Breast epithelium (tissue), 4 donors: ENCODE measurements at regions not wholly inside any gene's neighbourhood (a gene's known extent, or its start where the extent isn't known, plus 50 kb on each side); places are given as distances from the start of the nearest gene placed in this dataset.

Experiments
- DNase-seq, 2 donors: peaks; one replicate each; pipeline ENCODE4 v3.0.0-alpha.2; 2019; ENCODE audit warnings: low spot score in 2 of 2
- H3K27ac ChIP-seq, 2 donors: fragments of 200-600 bp; sonication (generic) in 1 of 2; one replicate each; pipeline ENCODE4 v1.5.1; 2016 to 2019; ENCODE audit warnings: mild to moderate bottlenecking in 1 of 2
- H3K27me3 ChIP-seq, 2 donors: fragments of 200-600 bp; sonication (generic) in 1 of 2; one replicate each; pipeline versions ENCODE4 v1.5.1 to v1.6.0; 2017 to 2019; ENCODE audit warnings: control low read depth in 1 of 2, mild to moderate bottlenecking in 1 of 2
- H3K36me3 ChIP-seq: fragments of 200-600 bp; one replicate; pipeline ENCODE4 v1.5.1; 2019
- H3K4me1 ChIP-seq, 2 donors: fragments of 200-600 bp; sonication (generic); one replicate each; pipeline ENCODE4 v1.5.1; 2016 to 2019; ENCODE audit warnings: control low read depth in 1 of 2
- H3K4me3 ChIP-seq, 3 donors: fragments of 200-600 bp; sonication (generic); 1 replicate in 2 of 3; 2 replicates in 1 of 3; pipeline ENCODE4 v1.5.1; 2016 to 2019; ENCODE audit warnings: mild to moderate bottlenecking in 3 of 3, moderate library complexity in 2 of 3
- H3K9me3 ChIP-seq, 2 donors: fragments of 200-600 bp; sonication (generic) in 1 of 2; one replicate each; pipeline ENCODE4 v1.5.1; 2016 to 2019; ENCODE audit warnings: control low read depth in 1 of 2
- POLR2A ChIP-seq: fragments of 450-650 bp; IDR thresholded peaks from one replicate; pipeline ENCODE4 v1.6.1; 2016; ENCODE audit warnings: antibody characterized with exemption, mild to moderate bottlenecking, moderate library complexity
- POLR2AphosphoS5 ChIP-seq, 3 donors: sonication (generic); formaldehyde crosslinking; IDR thresholded peaks; one replicate each; pipeline ENCODE4 v1.6.1; 2017; ENCODE audit warnings: antibody characterized with exemption in 3 of 3
- intact Hi-C: fragments of 100-400 bp; cut with DNase I; formaldehyde crosslinking; loops from one replicate; pipeline ENCODE4 v1.15.1; 2023; ENCODE audit warnings: low total_unique reads
- TF ChIP-seq, protein P1 (sequence below), 3 donors: fragments of 450-650 bp; IDR thresholded peaks; one replicate each; pipeline ENCODE4 v1.5.1; 2016 to 2017; ENCODE audit warnings: antibody characterized with exemption in 3 of 3, mild to moderate bottlenecking in 3 of 3, moderate library complexity in 3 of 3

DNA sequence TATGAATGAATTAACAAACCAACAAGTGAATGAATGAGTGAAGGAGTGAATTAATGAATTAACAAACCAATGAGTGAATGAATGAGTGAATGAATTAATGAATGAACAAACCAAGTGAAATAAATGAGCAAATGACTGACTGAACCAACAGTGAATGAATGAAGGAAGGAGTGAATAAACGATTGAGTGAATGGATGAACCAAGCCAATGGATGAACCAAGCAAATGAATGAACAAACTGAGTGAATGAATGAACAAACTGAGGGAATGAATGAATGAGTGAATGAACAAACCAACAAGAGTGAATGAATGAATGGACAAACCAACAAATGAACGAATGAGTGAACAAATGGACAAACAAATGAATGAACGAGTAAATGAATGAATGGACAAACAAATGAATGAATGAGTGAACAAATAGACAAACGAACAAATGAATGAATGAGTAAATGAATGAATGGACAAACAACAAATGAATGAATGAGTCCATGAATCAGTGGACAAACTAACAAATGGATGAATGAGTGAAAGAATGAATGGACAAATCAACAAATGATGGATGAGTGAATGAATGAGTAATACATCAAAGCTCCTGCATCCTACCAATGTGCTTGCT is 69.5 kb downstream of the NPTX2 start:
- Histone ChIP-seq H3K4me3 (no peak overlapping the region), H3K27ac (no peak overlapping the region), H3K27me3 (peaks cover 0 to 6% of the 10 kb centered on the region in 2 donors), H3K9me3 (peaks cover 12 to 23% of the 10 kb centered on the region in 2 donors), H3K36me3 (no peaks in the 10 kb centered on the region), H3K4me1 (no peaks in the 10 kb centered on the region)
- DNase-seq: no peak
- intact Hi-C loops: no loop called here
- no peak for TF ChIP-seq POLR2A
- TF ChIP-seq, protein P1, sequence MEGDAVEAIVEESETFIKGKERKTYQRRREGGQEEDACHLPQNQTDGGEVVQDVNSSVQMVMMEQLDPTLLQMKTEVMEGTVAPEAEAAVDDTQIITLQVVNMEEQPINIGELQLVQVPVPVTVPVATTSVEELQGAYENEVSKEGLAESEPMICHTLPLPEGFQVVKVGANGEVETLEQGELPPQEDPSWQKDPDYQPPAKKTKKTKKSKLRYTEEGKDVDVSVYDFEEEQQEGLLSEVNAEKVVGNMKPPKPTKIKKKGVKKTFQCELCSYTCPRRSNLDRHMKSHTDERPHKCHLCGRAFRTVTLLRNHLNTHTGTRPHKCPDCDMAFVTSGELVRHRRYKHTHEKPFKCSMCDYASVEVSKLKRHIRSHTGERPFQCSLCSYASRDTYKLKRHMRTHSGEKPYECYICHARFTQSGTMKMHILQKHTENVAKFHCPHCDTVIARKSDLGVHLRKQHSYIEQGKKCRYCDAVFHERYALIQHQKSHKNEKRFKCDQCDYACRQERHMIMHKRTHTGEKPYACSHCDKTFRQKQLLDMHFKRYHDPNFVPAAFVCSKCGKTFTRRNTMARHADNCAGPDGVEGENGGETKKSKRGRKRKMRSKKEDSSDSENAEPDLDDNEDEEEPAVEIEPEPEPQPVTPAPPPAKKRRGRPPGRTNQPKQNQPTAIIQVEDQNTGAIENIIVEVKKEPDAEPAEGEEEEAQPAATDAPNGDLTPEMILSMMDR (IDR thresholded peaks at IDR 0.05): no peak
- no peak for TF ChIP-seq POLR2AphosphoS5 (IDR thresholded peaks at IDR 0.05)

DNA sequence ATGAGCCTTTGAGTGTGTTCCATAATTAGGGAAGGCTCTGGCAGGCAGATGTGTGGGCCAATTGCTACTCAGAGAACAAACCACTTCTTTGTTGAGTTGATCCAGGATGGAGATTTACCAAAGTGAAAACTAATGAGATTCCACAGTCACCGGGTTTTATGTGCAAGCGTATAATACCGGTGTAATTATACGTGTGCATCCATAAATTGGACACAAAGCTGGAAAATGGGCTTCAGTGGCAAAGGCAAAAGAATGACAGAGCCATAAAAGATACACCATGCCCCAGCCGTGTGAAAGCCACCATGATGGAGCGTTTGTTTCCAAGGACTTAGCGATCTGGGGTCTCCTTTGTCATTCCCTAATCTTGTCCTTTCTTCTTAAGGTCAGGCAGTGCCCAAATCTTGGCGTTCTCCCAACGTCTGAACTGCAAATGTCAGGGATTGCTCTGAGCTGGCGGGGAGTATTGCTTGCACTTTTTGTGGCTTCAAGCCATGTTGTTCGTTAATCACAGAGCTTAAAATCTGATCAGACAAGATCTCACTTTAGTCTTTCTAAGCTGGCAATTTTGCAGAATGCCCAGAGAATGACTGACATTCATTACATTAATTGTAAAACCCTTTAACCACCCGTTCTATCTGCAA is 70.1 kb downstream of the NPTX2 start:
- Histone ChIP-seq H3K4me3 (no peak overlapping the region), H3K36me3 (no peaks in the 10 kb centered on the region), H3K27ac (no peak overlapping the region), H3K27me3 (peaks cover 0 to under 1% of the 10 kb centered on the region in 2 donors), H3K9me3 (peaks cover 12 to 23% of the 10 kb centered on the region in 2 donors), H3K4me1 (no peaks in the 10 kb centered on the region)
- TF ChIP-seq POLR2A (no peak), POLR2AphosphoS5 (IDR thresholded peaks at IDR 0.05) (no peak)
- TF ChIP-seq, protein P1 (IDR thresholded peaks at IDR 0.05): no peak
- intact Hi-C loops: no loop called here
- no peak for DNase-seq

DNA sequence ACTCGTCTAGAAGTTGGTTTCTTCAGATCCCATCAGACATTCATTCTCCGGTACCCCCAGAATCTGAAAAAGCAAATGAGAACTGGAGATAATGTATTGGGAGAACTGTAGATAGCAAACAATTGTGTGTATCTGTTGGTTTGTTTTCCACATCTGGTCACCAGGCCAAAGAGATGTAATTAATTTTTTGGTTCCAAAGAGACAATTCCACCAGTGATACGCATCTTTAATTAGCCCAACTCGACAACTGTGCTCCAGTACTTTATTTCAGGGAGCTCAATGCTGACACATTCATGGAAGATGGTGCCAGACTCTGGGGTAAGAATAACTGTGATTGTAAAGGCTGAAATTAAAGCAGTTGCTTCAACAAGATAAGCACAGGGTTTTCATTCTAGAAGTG is 74.5 kb downstream of the NPTX2 start:
- Histone ChIP-seq H3K9me3 (peaks cover 7 to 36% of the 10 kb centered on the region in 2 donors), H3K36me3 (no peaks in the 10 kb centered on the region), H3K4me3 (no peak overlapping the region), H3K4me1 (no peaks in the 10 kb centered on the region), H3K27me3 (no peaks in the 10 kb centered on the region), H3K27ac (no peak overlapping the region)
- intact Hi-C loops: no loop called here
- no peak for TF ChIP-seq POLR2A
- TF ChIP-seq POLR2AphosphoS5 (IDR thresholded peaks at IDR 0.05): no peak
- TF ChIP-seq, protein P1 (IDR thresholded peaks at IDR 0.05): no peak
- no peak for DNase-seq

DNA sequence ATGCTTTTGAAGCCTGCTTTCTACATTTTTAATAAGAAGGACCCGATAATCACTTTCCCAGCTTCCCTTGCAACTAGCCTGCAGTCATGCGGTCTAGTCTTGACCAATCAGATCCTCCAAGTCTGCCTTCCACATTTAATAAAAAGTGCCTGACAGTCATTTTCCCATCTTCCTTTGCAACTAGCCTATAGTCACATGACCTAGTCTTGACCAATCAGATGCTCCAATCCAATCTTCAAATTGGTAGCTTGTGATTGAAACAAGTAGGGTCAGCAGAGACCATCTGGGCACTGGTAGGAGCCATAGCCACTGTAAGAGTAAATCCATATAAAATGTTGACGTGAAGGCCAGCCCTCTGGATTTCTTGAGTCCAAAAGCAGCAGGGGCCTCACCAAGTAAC is 80.0 kb downstream of the NPTX2 start:
- Histone ChIP-seq H3K4me1 (no peaks in the 10 kb centered on the region), H3K36me3 (no peaks in the 10 kb centered on the region), H3K9me3 (peaks cover 7 to 21% of the 10 kb centered on the region in 2 donors), H3K27me3 (no peaks in the 10 kb centered on the region), H3K4me3 (no peak overlapping the region), H3K27ac (no peak overlapping the region)
- intact Hi-C loops: no loop called here
- no peak for TF ChIP-seq POLR2AphosphoS5 (IDR thresholded peaks at IDR 0.05)
- DNase-seq: no peak

DNA sequence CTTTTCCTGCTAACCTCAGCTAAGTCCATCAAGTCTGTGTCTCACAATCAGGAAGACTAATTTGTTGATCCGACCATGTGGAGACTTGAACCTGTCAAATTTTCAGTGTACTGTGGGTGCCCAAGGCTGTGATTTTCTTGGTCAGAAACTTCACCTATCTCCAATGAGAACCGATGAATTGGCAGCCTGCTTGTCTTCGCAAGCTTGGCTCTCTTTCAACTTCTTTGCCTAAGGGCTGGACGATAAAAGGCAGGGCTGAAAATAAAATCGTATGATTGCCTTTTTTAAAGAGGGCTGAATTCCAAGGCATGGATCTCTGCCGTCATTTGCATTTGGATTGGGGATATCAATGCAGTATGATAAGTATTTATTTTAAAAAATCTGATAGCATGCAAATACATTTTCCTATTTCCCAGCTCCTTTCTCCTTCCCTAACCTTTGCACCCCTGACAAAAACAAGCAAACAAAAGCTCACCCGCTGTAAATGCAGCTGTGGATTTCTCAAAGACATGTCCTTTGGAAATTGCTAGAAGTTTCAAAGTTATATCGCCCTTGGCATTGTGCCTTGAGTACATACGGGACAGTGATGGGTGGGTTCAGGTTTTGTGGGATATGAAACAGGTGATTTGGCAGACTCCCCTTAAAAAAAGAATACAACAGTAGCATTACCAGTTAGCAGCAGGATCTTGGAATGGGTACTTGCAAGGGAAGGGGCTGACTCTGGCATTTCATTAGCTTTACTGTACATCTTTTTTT is 80.6 kb downstream of the NPTX2 start:
- intact Hi-C loops: no loop called here
- Histone ChIP-seq H3K27me3 (no peaks in the 10 kb centered on the region), H3K27ac (no peak overlapping the region), H3K9me3 (peaks cover 7 to 17% of the 10 kb centered on the region in 2 donors), H3K36me3 (no peaks in the 10 kb centered on the region), H3K4me1 (no peaks in the 10 kb centered on the region), H3K4me3 (no peak overlapping the region)
- TF ChIP-seq, protein P1 (IDR thresholded peaks at IDR 0.05): no peak
- TF ChIP-seq POLR2AphosphoS5 (IDR thresholded peaks at IDR 0.05) (no peak), POLR2A (no peak)
- DNase-seq: no peak
